ENCODE measurements at regions not wholly inside any gene's neighbourhood (a gene's known extent, or its start where the extent isn't known, plus 50 kb on each side); places are given as distances from the start of the nearest gene placed in this dataset.

GRCh38 chr4:33149658-33150524, 2429.7 kb downstream of the PCDH7 start:
- no peaks in the 10 kb centered on the region for H4K20me1 ChIP-seq (replicated peaks in 1 of 2; ENCODE audit: control insufficient read depth in 1 of 2, insufficient read depth in 2 of 2, low read length in 2 of 2)
- WGBS, 2 experiments (ENCODE audit: extremely low coverage in 1 of 2, insufficient coverage in 1 of 2, insufficient read length in 1 of 2, insufficient replicate concordance in 2 of 2, low coverage in 1 of 2, low lambda C conversion rate in 2 of 2, missing lambda C conversion rate in 1 of 2), result 91% methylated on average over 5 of the region's 5 CpGs; no CpG with 5 or more reads in 1 of the 2 experiments
- no peak overlapping the region for H3K9ac ChIP-seq (replicated peaks in 1 of 4; ENCODE audit: extremely low read depth in 1 of 4, low read depth in 3 of 4, low read length in 3 of 4)
- H3K4me3 ChIP-seq (ENCODE audit: extremely low read depth in 1 of 4, insufficient read depth in 2 of 4, low read depth in 3 of 4, low read length in 4 of 4), result no peak overlapping the region
- no peak overlapping the region for H3K4ac ChIP-seq (replicated peaks; ENCODE audit: insufficient read length, low read depth, low read length)
- TF ChIP-seq ZNF274 (IDR thresholded peaks at IDR 0.05; ENCODE audit: borderline replicate concordance, extremely low read depth, low read length) (no peak), EP300 (IDR thresholded peaks at IDR 0.05; ENCODE audit: borderline replicate concordance in 1 of 2, low read depth in 2 of 2, low read length in 2 of 2) (no peak), ASH2L (IDR thresholded peaks at IDR 0.05; ENCODE audit: low read length) (no peak), RXRA (IDR thresholded peaks at IDR 0.05; ENCODE audit: insufficient read depth, low read depth, low read length) (no peak), USF2 (IDR thresholded peaks at IDR 0.05; ENCODE audit: low read length) (no peak), SIN3A (conservative IDR thresholded peaks at IDR 0.05 in 1 of 2, IDR thresholded peaks at IDR 0.05 in 1 of 2; ENCODE audit: low read depth in 1 of 2, low read length in 2 of 2) (no peak), CHD1 (IDR thresholded peaks at IDR 0.05; ENCODE audit: low read depth, low read length) (no peak)
- CTCF ChIA-PET (ENCODE audit: partially characterized antibody), result no interaction called here
- H3K79me1 ChIP-seq (ENCODE audit: low read depth, low read length), result no peaks in the 10 kb centered on the region
- H2AFZ ChIP-seq (ENCODE audit: low read length), result peak overlapping the region; percentile 86; the same call in 1 of the 2 replicates
- H4K91ac ChIP-seq (replicated peaks; ENCODE audit: insufficient read length, low read length), result no peak overlapping the region
- H4K8ac ChIP-seq (ENCODE audit: extremely low read depth, insufficient read depth, low read length), result no peak overlapping the region
- POLR2A ChIA-PET (ENCODE audit: partially characterized antibody), result no interaction called here
- H3K23ac ChIP-seq (ENCODE audit: insufficient read length), result no peak overlapping the region
- no peak overlapping the region for H2BK120ac ChIP-seq (replicated peaks; ENCODE audit: low read depth, low read length)
- no peaks in the 10 kb centered on the region for H3K36me3 ChIP-seq (ENCODE audit: control insufficient read depth in 2 of 4, insufficient read depth in 4 of 4, low read length in 3 of 4)
- H3K23me2 ChIP-seq (ENCODE audit: low read depth, low read length), result no peaks in the 10 kb centered on the region
- no peak overlapping the region for H3K18ac ChIP-seq (ENCODE audit: extremely low read depth, low read length)
- H3K9me3 ChIP-seq (ENCODE audit: insufficient read depth in 2 of 2, low read depth in 1 of 2, low read length in 1 of 2), result no peaks in the 10 kb centered on the region; a peak in 1 of 4 replicates
- DNase-seq (ENCODE audit: low read depth in 1 of 2, low spot score in 2 of 2) (no peak), FAIRE-seq (no peak)
- no peak overlapping the region for H2BK12ac ChIP-seq (ENCODE audit: low read depth, low read length)
- no peaks in the 10 kb centered on the region for H3K79me2 ChIP-seq (ENCODE audit: control insufficient read depth in 1 of 2, insufficient read depth in 2 of 2, low read length in 2 of 2)
- H3K56ac ChIP-seq (replicated peaks; ENCODE audit: insufficient read length, low read depth, low read length), result no peak overlapping the region
- H2BK15ac ChIP-seq (ENCODE audit: low read length), result no peak overlapping the region
- no peak overlapping the region for H4K5ac ChIP-seq (ENCODE audit: insufficient read length, low read depth, low read length)
- peaks cover 0 to 2% (median 0%) of the 10 kb centered on the region in 4 experiments; a peak in 1 of 7 replicates for H3K4me1 ChIP-seq (replicated peaks in 1 of 4; ENCODE audit: control insufficient read depth in 3 of 4, insufficient read depth in 4 of 4, low read length in 3 of 4)
- no peak overlapping the region for H3K4me2 ChIP-seq (ENCODE audit: insufficient read depth in 1 of 2, low read depth in 2 of 2, low read length in 2 of 2)
- no peak overlapping the region for H2BK5ac ChIP-seq (ENCODE audit: low read depth, low read length)
- H3K14ac ChIP-seq (ENCODE audit: insufficient read length), result no peak overlapping the region
- H3K27ac ChIP-seq (ENCODE audit: low read depth, low read length), result no peak overlapping the region
- H2AK5ac ChIP-seq (ENCODE audit: low read depth, low read length), result no peak overlapping the region
- H2BK20ac ChIP-seq (ENCODE audit: low read length), result no peak overlapping the region
- H3K27me3 ChIP-seq (replicated peaks in 1 of 4; ENCODE audit: control insufficient read depth in 3 of 4, extremely low read depth in 1 of 4, insufficient read depth in 3 of 4, low read length in 3 of 4), result no peaks in the 10 kb centered on the region
